ENCODE measurements at regions not wholly inside any gene's neighbourhood (a gene's known extent, or its start where the extent isn't known, plus 50 kb on each side); places are given as distances from the start of the nearest gene placed in this dataset.

DNA sequence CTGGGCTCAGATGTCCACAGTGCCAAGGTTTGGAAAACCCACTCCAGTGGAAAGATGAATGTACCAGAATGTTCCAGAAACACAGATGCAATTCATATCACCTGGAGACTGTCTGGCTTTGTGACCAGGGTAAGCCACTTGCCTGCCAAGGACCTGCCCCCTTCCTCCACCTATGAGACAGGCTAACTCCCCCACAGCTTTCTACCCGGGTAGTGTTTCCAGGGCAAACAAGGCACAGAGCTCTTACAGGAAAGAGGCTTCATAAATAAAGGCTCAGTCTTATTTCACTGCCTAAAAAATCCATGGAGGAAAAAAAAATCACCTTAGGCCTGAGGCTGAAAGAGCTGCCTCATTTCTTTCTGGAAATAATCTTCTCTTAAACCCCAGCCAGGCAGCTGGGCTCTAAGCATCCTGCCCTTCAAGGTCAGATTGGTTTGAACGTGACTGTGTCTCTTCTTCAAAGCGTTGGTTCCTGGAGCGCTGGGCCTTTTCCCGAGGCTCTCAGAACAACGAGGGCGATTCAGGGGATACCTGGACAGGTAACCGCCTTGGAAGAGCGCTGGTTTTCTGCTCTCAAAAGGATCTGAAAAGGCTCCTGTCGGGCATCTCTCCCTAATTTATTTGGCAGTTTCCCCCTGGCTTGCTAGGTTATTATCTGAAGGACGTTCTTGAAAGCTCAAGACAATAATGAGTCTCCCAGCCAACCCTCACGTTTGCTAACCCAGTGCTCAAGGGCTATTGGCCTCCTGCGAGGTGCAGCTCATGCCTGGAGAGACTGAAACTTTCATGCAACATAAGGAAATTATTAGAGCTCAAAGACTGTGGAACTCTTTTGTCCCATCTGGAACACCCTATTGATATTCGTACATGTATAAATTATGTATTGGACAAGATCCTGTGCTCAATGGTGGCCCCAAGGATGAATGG, 199.2 kb upstream of the PMEPA1 start:
- TF ChIP-seq, protein P1, sequence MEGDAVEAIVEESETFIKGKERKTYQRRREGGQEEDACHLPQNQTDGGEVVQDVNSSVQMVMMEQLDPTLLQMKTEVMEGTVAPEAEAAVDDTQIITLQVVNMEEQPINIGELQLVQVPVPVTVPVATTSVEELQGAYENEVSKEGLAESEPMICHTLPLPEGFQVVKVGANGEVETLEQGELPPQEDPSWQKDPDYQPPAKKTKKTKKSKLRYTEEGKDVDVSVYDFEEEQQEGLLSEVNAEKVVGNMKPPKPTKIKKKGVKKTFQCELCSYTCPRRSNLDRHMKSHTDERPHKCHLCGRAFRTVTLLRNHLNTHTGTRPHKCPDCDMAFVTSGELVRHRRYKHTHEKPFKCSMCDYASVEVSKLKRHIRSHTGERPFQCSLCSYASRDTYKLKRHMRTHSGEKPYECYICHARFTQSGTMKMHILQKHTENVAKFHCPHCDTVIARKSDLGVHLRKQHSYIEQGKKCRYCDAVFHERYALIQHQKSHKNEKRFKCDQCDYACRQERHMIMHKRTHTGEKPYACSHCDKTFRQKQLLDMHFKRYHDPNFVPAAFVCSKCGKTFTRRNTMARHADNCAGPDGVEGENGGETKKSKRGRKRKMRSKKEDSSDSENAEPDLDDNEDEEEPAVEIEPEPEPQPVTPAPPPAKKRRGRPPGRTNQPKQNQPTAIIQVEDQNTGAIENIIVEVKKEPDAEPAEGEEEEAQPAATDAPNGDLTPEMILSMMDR (IDR thresholded peaks at IDR 0.05 in 2 of 3, conservative IDR thresholded peaks at IDR 0.05 in 1 of 3; ENCODE audit: control insufficient read depth in 2 of 3, extremely low read depth in 1 of 3, insufficient read depth in 1 of 3, low read depth in 3 of 3, low read length in 3 of 3): no peak
- TF ChIP-seq RB1 (IDR thresholded peaks at IDR 0.05; ENCODE audit: borderline replicate concordance): no peak
- TF ChIP-seq POLR2A (IDR thresholded peaks at IDR 0.05; ENCODE audit: low read depth, low read length): no peak
- no peak for TF ChIP-seq KDM1A (IDR thresholded peaks at IDR 0.05; ENCODE audit: borderline replicate concordance)
- TF ChIP-seq, protein P2, sequence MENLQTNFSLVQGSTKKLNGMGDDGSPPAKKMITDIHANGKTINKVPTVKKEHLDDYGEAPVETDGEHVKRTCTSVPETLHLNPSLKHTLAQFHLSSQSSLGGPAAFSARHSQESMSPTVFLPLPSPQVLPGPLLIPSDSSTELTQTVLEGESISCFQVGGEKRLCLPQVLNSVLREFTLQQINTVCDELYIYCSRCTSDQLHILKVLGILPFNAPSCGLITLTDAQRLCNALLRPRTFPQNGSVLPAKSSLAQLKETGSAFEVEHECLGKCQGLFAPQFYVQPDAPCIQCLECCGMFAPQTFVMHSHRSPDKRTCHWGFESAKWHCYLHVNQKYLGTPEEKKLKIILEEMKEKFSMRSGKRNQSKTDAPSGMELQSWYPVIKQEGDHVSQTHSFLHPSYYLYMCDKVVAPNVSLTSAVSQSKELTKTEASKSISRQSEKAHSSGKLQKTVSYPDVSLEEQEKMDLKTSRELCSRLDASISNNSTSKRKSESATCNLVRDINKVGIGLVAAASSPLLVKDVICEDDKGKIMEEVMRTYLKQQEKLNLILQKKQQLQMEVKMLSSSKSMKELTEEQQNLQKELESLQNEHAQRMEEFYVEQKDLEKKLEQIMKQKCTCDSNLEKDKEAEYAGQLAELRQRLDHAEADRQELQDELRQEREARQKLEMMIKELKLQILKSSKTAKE (IDR thresholded peaks at IDR 0.05; ENCODE audit: low read depth, poor library complexity, severe bottlenecking): no peak
- TF ChIP-seq EZH2 (IDR thresholded peaks at IDR 0.05; ENCODE audit: borderline replicate concordance, control insufficient read depth, low read depth, low read length): no peak
- TF ChIP-seq GABPA (IDR thresholded peaks at IDR 0.05; ENCODE audit: low read depth): no peak
- TF ChIP-seq ZNF274 (IDR thresholded peaks at IDR 0.05; ENCODE audit: insufficient read depth, insufficient read length): no peak

Data from GM12878 (cell line).